K562 (cell line): ENCODE measurements at regions not wholly inside any gene's neighbourhood (a gene's known extent, or its start where the extent isn't known, plus 50 kb on each side); places are given as distances from the start of the nearest gene placed in this dataset.

ENCODE experiments used
- ATAC-seq: fragments of 200-7000 bp; cut with Tn5 transposase; 3 replicates; pipeline ENCODE4 v1.9.1; 2020; ENCODE audit warnings: moderate library complexity
- BruUV-seq: library from RNA; stranded (reverse); fragments of 400-500 nt; replicated peaks from 2 replicates; lab custom pipeline; 2021; lab: Mats Ljungman, UMichigan
- CTCF ChIA-PET: fragments of 300-600 bp; formaldehyde crosslinking; extraction: SDS; loops from one replicate; lab custom pipeline; 2021; ENCODE audit warnings: low intra/inter-chr PET ratio; lab: Yijun Ruan, JAX
- POLR2A ChIA-PET: fragments of 300-600, 350-650 bp; sonication (Branson Sonifier 250); formaldehyde crosslinking; extraction: SDS; loops from one replicate; lab custom pipeline; 2021; ENCODE audit warnings: antibody characterized with exemption, inconsistent platforms; lab: Yijun Ruan, JAX
- DNase-seq, 4 experiments: peaks; one replicate each; pipeline versions ENCODE4 v3.0.0 to v3.0.0-alpha.2; 2011 to 2018; ENCODE audit warnings: low spot score in 3 of 4, mixed read lengths in 3 of 4; ENCODE audit errors: extremely low read depth in 1 of 4
- FAIRE-seq: peaks from 2 replicates; lab custom pipeline; 2011; peaks lifted over from hg19 to GRCh38; lab: Jason Lieb, UNC
- H2AFZ ChIP-seq: 2 replicates; pipeline ENCODE4 v1.6.0; 2011; ENCODE audit warnings: low read depth, low read length, control low read depth, inconsistent platforms
- H3K27ac ChIP-seq: fragments of 200-600 bp; 3 replicates; pipeline ENCODE4 v1.8.0; 2011; ENCODE audit warnings: low read depth, mild to moderate bottlenecking, control low read depth, inconsistent platforms, low read length, moderate library complexity, mixed read lengths; ENCODE audit errors: extremely low read depth
- H3K27me3 ChIP-seq, 2 experiments: fragments of 300-600 bp in 1 of 2; 2 replicates in 1 of 2; 3 replicates in 1 of 2; pipeline versions ENCODE4 v1.6.0 to v1.8.0; 2011; ENCODE audit warnings: inconsistent platforms in 2 of 2, low read length in 2 of 2, mild to moderate bottlenecking in 1 of 2, mixed read lengths in 1 of 2, moderate library complexity in 1 of 2; ENCODE audit not compliant: control insufficient read depth in 2 of 2, insufficient read depth in 2 of 2
- H3K36me3 ChIP-seq: fragments of 300-600 bp; 3 replicates; pipeline ENCODE4 v1.8.0; 2011; ENCODE audit warnings: mild to moderate bottlenecking, low read length, inconsistent platforms; ENCODE audit not compliant: control insufficient read depth, insufficient read depth
- H3K4me1 ChIP-seq, 2 experiments: fragments of 200-600 bp in 1 of 2; replicated peaks in 1 of 2; 2 replicates in 1 of 2; 3 replicates in 1 of 2; pipeline versions ENCODE4 v1.5.1 to v1.8.0; 2011; ENCODE audit warnings: inconsistent platforms in 2 of 2, low read length in 2 of 2, mild to moderate bottlenecking in 1 of 2, mixed read lengths in 1 of 2, moderate library complexity in 1 of 2; ENCODE audit not compliant: control insufficient read depth in 2 of 2, insufficient read depth in 2 of 2
- H3K4me2 ChIP-seq: 2 replicates; pipeline ENCODE4 v1.6.1; 2011; ENCODE audit warnings: low read length, control low read depth, inconsistent platforms, mixed read lengths; ENCODE audit not compliant: insufficient read depth
- H3K4me3 ChIP-seq: fragments of 200-600 bp; sonication (generic), shearing (Covaris generic); 2 replicates; pipeline ENCODE4 v1.5.1; 2016; ENCODE audit warnings: control low read depth, inconsistent platforms
- H3K79me2 ChIP-seq: fragments of 200-600 bp; 3 replicates; pipeline ENCODE4 v1.8.0; 2011; ENCODE audit warnings: low read length, inconsistent platforms; ENCODE audit not compliant: control insufficient read depth, insufficient read depth
- H3K9ac ChIP-seq, 2 experiments: 2 replicates each; pipeline versions ENCODE4 v1.6.0 to v1.6.1; 2011; ENCODE audit warnings: low read depth in 2 of 2, low read length in 2 of 2, control low read depth in 1 of 2, inconsistent platforms in 1 of 2, mild to moderate bottlenecking in 1 of 2, mixed read lengths in 1 of 2; ENCODE audit not compliant: insufficient read depth in 1 of 2
- H3K9me1 ChIP-seq: one replicate; pipeline ENCODE4 v1.6.0; 2011; ENCODE audit warnings: inconsistent platforms, mild to moderate bottlenecking, low read length, moderate library complexity; ENCODE audit not compliant: control insufficient read depth, insufficient read depth
- H3K9me3 ChIP-seq: replicated peaks from 2 replicates; pipeline ENCODE4 v1.5.1; 2011; ENCODE audit warnings: low read depth, low read length, inconsistent platforms; ENCODE audit not compliant: control insufficient read depth, insufficient read depth
- H4K20me1 ChIP-seq: replicated peaks from 2 replicates; pipeline ENCODE4 v1.6.1; 2011; ENCODE audit warnings: low read length, inconsistent platforms, mixed read lengths; ENCODE audit not compliant: control insufficient read depth, insufficient read depth
- CHD2 ChIP-seq: IDR thresholded peaks from 2 replicates; pipeline ENCODE4 v1.6.1; 2011; ENCODE audit warnings: low read depth, low read length
- ETV5 ChIP-seq: sonication (generic); formaldehyde crosslinking; IDR thresholded peaks from 2 replicates; pipeline ENCODE4 v1.4.0; 2020; ENCODE audit warnings: low read depth, mild to moderate bottlenecking, missing genetic modification reagents
- FOXK1 ChIP-seq: sonication (generic); formaldehyde crosslinking; IDR thresholded peaks from 2 replicates; pipeline ENCODE4 v1.8.0; 2022; ENCODE audit warnings: missing genetic modification reagents, mild to moderate bottlenecking, borderline replicate concordance
- MAZ ChIP-seq, 2 experiments: fragments of 450-650 bp in 1 of 2; sonication (generic) in 1 of 2; formaldehyde crosslinking; IDR thresholded peaks in 1 of 2; conservative IDR thresholded peaks in 1 of 2; 2 replicates each; pipeline versions ENCODE4 v1.4.0 to v1.5.0; 2020; ENCODE audit warnings: mild to moderate bottlenecking in 1 of 2, missing genetic modification reagents in 1 of 2
- SMARCB1 ChIP-seq: IDR thresholded peaks from 2 replicates; pipeline ENCODE4 v1.6.1; 2011; ENCODE audit warnings: improper control_type of control experiment, low read depth; ENCODE audit not compliant: insufficient read length
- SREBF2 ChIP-seq: sonication (generic); formaldehyde crosslinking; IDR thresholded peaks from 2 replicates; pipeline ENCODE4 v1.4.0; 2020; ENCODE audit warnings: mild to moderate bottlenecking, missing genetic modification reagents
- TCF7 ChIP-seq: sonication (generic); IDR thresholded peaks from 2 replicates; pipeline ENCODE4 v1.6.1; 2016; ENCODE audit warnings: antibody characterized with exemption, borderline replicate concordance
- ZC3H11A ChIP-seq: IDR thresholded peaks from 2 replicates; pipeline ENCODE4 v1.6.1; 2012; ENCODE audit warnings: low read depth, low read length, improper control_type of control experiment
- WGBS: fragments of 100-300 bp; shearing (Covaris generic); methylation state at CpG from one replicate; pipeline ENCODE4 v1.1.6; 2016; ENCODE audit warnings: low coverage, mixed read lengths; ENCODE audit not compliant: insufficient coverage; ENCODE audit errors: missing lambda C conversion rate; 5-methylcytosine and 5-hydroxymethylcytosine counted together
- in situ Hi-C: fragments of 300-500 bp; cut with MboI; formaldehyde crosslinking; loops from 4 replicates; pipeline ENCODE4 v1.15.0; 2018; ENCODE audit warnings: inconsistent platforms, mixed read lengths
- intact Hi-C: fragments of 100-400 bp; cut with micrococcal nuclease; formaldehyde crosslinking; loops from 2 replicates; pipeline ENCODE4 v1.14.2; 2022
- TF ChIP-seq, protein P1 (sequence below), 2 experiments: fragments of 450-650 bp in 1 of 2; IDR thresholded peaks; 2 replicates each; pipeline ENCODE4 v1.6.1; 2011 to 2017; ENCODE audit warnings: low read depth in 2 of 2, antibody characterized with exemption in 1 of 2, borderline replicate concordance in 1 of 2, low read length in 1 of 2, mild to moderate bottlenecking in 1 of 2, mixed read lengths in 1 of 2; ENCODE audit not compliant: control insufficient read depth in 1 of 2

DNA sequence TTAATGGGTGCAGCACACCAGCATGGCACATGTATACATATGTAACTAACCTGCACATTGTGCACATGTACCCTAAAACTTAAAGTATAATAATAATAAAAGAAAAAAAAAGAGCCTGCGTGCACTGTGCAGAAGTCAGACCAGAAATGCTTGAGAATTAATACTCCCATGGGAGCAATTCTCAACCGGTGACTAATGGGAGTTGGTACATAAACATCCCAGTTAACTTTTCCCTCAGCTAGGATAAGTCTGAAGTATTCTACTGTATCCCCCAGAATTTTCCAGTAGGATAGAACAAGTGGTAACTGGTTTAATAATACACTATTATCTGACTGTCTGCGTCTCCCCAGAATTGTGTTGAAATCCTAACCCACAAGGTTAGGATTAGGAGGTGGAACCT is 113.6 kb upstream of the COL5A2 start:
- BruUV-seq, result no TSS peak
- no peak overlapping the region for H3K4me3 ChIP-seq
- CTCF ChIA-PET, result no interaction called here
- no peak for DNase-seq
- H3K9ac ChIP-seq, result no peak overlapping the region
- H3K36me3 ChIP-seq, result no peaks in the 10 kb centered on the region
- H3K27ac ChIP-seq, result no peak overlapping the region
- intact Hi-C loops (no loop called here), in situ Hi-C loops (no loop called here)
- no peaks in the 10 kb centered on the region for H3K4me1 ChIP-seq
- no peak overlapping the region for H2AFZ ChIP-seq
- no peaks in the 10 kb centered on the region for H3K9me3 ChIP-seq
- no peak overlapping the region for H3K4me2 ChIP-seq
- TF ChIP-seq CHD2 (no peak), SREBF2 (CRISPR knock-in tag) (no peak), ETV5 (no peak), SMARCB1 (no peak), MAZ (CRISPR knock-in tag; conservative IDR thresholded peaks at IDR 0.05 in 1 of 2, IDR thresholded peaks at IDR 0.05 in 1 of 2) (no peak), TCF7 (no peak), ZC3H11A (no peak), FOXK1 (no peak)
- TF ChIP-seq, protein P1, sequence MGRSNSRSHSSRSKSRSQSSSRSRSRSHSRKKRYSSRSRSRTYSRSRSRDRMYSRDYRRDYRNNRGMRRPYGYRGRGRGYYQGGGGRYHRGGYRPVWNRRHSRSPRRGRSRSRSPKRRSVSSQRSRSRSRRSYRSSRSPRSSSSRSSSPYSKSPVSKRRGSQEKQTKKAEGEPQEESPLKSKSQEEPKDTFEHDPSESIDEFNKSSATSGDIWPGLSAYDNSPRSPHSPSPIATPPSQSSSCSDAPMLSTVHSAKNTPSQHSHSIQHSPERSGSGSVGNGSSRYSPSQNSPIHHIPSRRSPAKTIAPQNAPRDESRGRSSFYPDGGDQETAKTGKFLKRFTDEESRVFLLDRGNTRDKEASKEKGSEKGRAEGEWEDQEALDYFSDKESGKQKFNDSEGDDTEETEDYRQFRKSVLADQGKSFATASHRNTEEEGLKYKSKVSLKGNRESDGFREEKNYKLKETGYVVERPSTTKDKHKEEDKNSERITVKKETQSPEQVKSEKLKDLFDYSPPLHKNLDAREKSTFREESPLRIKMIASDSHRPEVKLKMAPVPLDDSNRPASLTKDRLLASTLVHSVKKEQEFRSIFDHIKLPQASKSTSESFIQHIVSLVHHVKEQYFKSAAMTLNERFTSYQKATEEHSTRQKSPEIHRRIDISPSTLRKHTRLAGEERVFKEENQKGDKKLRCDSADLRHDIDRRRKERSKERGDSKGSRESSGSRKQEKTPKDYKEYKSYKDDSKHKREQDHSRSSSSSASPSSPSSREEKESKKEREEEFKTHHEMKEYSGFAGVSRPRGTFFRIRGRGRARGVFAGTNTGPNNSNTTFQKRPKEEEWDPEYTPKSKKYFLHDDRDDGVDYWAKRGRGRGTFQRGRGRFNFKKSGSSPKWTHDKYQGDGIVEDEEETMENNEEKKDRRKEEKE (IDR thresholded peaks at IDR 0.05; ENCODE audit: borderline replicate concordance in 1 of 2, control insufficient read depth in 1 of 2, low read depth in 2 of 2, low read length in 1 of 2), result no peak
- 2% methylated on average over 3 of the region's 3 CpGs for WGBS
- no peaks in the 10 kb centered on the region for H3K9me1 ChIP-seq
- no peaks in the 10 kb centered on the region for H3K79me2 ChIP-seq
- FAIRE-seq, result no peak
- no peak for ATAC-seq
- H3K27me3 ChIP-seq, result no peaks in the 10 kb centered on the region
- no peaks in the 10 kb centered on the region for H4K20me1 ChIP-seq
- POLR2A ChIA-PET, result interaction anchor here (1.1 kb wide), 1 partner anchor 10 kb away, joined by 3 read pairs; no protein-coding TSS in a partner anchor
